Endothelial cell of umbilical vein (primary cell): ENCODE measurements at regions not wholly inside any gene's neighbourhood (a gene's known extent, or its start where the extent isn't known, plus 50 kb on each side); places are given as distances from the start of the nearest gene placed in this dataset.

Source experiments
- CTCF ChIP-seq, 2 donors: IDR thresholded peaks; 1 replicate in 1 of 2; 2 replicates in 1 of 2; pipeline ENCODE4 v1.5.1; 2011; ENCODE audit warnings: low read length in 2 of 2, mild to moderate bottlenecking in 2 of 2, moderate library complexity in 2 of 2, control low read depth in 1 of 2, inconsistent platforms in 1 of 2, low read depth in 1 of 2; ENCODE audit not compliant: insufficient read depth in 1 of 2; ENCODE audit errors: extremely low read depth in 1 of 2
- EZH2 ChIP-seq: IDR thresholded peaks from 2 replicates; pipeline ENCODE4 v1.6.1; 2012; ENCODE audit warnings: borderline replicate concordance, low read depth, mild to moderate bottlenecking, moderate library complexity, low read length, inconsistent platforms; ENCODE audit not compliant: severe bottlenecking
- FOS ChIP-seq: IDR thresholded peaks from 2 replicates; pipeline ENCODE4 v1.6.1; 2011; ENCODE audit warnings: mild to moderate bottlenecking, low read length, moderate library complexity, borderline replicate concordance; ENCODE audit not compliant: insufficient read depth
- JUN ChIP-seq: IDR thresholded peaks from 2 replicates; pipeline ENCODE4 v1.6.1; 2011; ENCODE audit warnings: borderline replicate concordance, low read depth; ENCODE audit not compliant: insufficient read length, insufficient read depth
- MYC ChIP-seq: IDR thresholded peaks from one replicate; pipeline ENCODE4 v1.6.1; 2011; ENCODE audit warnings: mild to moderate bottlenecking, low read depth, low read length
- POLR2A ChIP-seq: IDR thresholded peaks from 2 replicates; pipeline ENCODE4 v1.6.1; 2012; ENCODE audit warnings: low read depth, mild to moderate bottlenecking, control low read depth, low read length
- POLR2AphosphoS5 ChIP-seq: IDR thresholded peaks from 2 replicates; pipeline ENCODE4 v1.6.1; 2012; ENCODE audit warnings: low read depth, mild to moderate bottlenecking, control low read depth, low read length, moderate library complexity; ENCODE audit not compliant: insufficient read depth

- no peak for TF ChIP-seq EZH2
- no peak for TF ChIP-seq POLR2A
- no peak for TF ChIP-seq CTCF (IDR thresholded peaks at IDR 0.05; ENCODE audit: extremely low read depth in 1 of 2, insufficient read depth in 1 of 2, low read depth in 1 of 2, low read length in 2 of 2)
- no peak for TF ChIP-seq FOS
- TF ChIP-seq JUN: no peak
- TF ChIP-seq POLR2AphosphoS5: no peak
- no peak for TF ChIP-seq MYC
Measured at GRCh38 chr2:83481436-83481835, 977.6 kb downstream of the SUCLG1 start.
